PC-3 (cell line): ENCODE measurements at regions not wholly inside any gene's neighbourhood (a gene's known extent, or its start where the extent isn't known, plus 50 kb on each side); places are given as distances from the start of the nearest gene placed in this dataset.

Experiments used
- EZH2 ChIP-seq: fragments of 300-600 bp; sonication (generic); IDR thresholded peaks from one replicate; pipeline ENCODE4 v1.6.1; 2017; ENCODE audit warnings: antibody characterized with exemption, mild to moderate bottlenecking, low read length; ENCODE audit not compliant: unreplicated experiment
- TF ChIP-seq, protein P1 (sequence below): fragments of 300-600 bp; sonication (generic); conservative IDR thresholded peaks from 2 replicates; pipeline ENCODE4 v1.5.1; 2017; ENCODE audit warnings: antibody characterized with exemption, low read depth, mild to moderate bottlenecking, low read length

GRCh38 chr14:97395068-97395467, 597.9 kb downstream of the VRK1 start:
- TF ChIP-seq, protein P1, sequence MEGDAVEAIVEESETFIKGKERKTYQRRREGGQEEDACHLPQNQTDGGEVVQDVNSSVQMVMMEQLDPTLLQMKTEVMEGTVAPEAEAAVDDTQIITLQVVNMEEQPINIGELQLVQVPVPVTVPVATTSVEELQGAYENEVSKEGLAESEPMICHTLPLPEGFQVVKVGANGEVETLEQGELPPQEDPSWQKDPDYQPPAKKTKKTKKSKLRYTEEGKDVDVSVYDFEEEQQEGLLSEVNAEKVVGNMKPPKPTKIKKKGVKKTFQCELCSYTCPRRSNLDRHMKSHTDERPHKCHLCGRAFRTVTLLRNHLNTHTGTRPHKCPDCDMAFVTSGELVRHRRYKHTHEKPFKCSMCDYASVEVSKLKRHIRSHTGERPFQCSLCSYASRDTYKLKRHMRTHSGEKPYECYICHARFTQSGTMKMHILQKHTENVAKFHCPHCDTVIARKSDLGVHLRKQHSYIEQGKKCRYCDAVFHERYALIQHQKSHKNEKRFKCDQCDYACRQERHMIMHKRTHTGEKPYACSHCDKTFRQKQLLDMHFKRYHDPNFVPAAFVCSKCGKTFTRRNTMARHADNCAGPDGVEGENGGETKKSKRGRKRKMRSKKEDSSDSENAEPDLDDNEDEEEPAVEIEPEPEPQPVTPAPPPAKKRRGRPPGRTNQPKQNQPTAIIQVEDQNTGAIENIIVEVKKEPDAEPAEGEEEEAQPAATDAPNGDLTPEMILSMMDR: no peak
- TF ChIP-seq EZH2: no peak
